PC-3 (cell line): ENCODE measurements at regions not wholly inside any gene's neighbourhood (a gene's known extent, or its start where the extent isn't known, plus 50 kb on each side); places are given as distances from the start of the nearest gene placed in this dataset.

ENCODE experiments used
- ATAC-seq: fragments of 200-7000 bp; cut with Tn5 transposase; 2 replicates; pipeline ENCODE4 v1.9.1; 2020; ENCODE audit warnings: mild to moderate bottlenecking, moderate library complexity
- BruUV-seq: library from RNA; stranded (reverse); fragments of 400-500 nt; replicated peaks from 2 replicates; lab custom pipeline; 2021; lab: Mats Ljungman, UMichigan
- CTCF ChIA-PET: fragments of 300-600 bp; sonication (Branson Sonifier 250); formaldehyde crosslinking; loops from one replicate; lab custom pipeline; 2022; ENCODE audit warnings: antibody characterized with exemption; lab: Charles Lee
- POLR2A ChIA-PET: fragments of 300-600 bp; sonication (Branson Sonifier 250); formaldehyde crosslinking; loops from one replicate; lab custom pipeline; 2022; ENCODE audit warnings: antibody characterized with exemption; ENCODE audit not compliant: unreplicated experiment; lab: Charles Lee
- DNase-seq: peaks from one replicate; pipeline ENCODE4 v3.0.0-alpha.2; 2015
- H2AFZ ChIP-seq: fragments of 300-600 bp; sonication (generic); 2 replicates; pipeline ENCODE4 v1.6.0; 2016; ENCODE audit warnings: antibody characterized with exemption, low read length
- H3F3A ChIP-seq: fragments of 300-600 bp; sonication (generic); one replicate; pipeline ENCODE4 v1.6.0; 2017; ENCODE audit warnings: antibody characterized with exemption, low read length, control low read depth, mild to moderate bottlenecking; ENCODE audit not compliant: unreplicated experiment
- H3K27ac ChIP-seq: fragments of 300-600 bp; sonication (generic); 2 replicates; pipeline ENCODE4 v1.5.1; 2016; ENCODE audit warnings: mild to moderate bottlenecking, low read length
- H3K27me3 ChIP-seq: fragments of 300-600 bp; sonication (generic); 2 replicates; pipeline ENCODE4 v1.6.1; 2016; ENCODE audit warnings: low read length, mixed read lengths
- H3K36me3 ChIP-seq: fragments of 300-600 bp; sonication (generic); 2 replicates; pipeline ENCODE4 v1.6.1; 2016; ENCODE audit warnings: low read depth, mixed run types, low read length, mixed read lengths
- H3K4me1 ChIP-seq: fragments of 300-600 bp; sonication (generic); 2 replicates; pipeline ENCODE4 v1.5.1; 2016; ENCODE audit warnings: low read length; ENCODE audit not compliant: insufficient read depth
- H3K4me2 ChIP-seq: fragments of 300-600 bp; sonication (generic); 2 replicates; pipeline ENCODE4 v1.6.0; 2016; ENCODE audit warnings: low read length
- H3K4me3 ChIP-seq: fragments of 300-600 bp; sonication (generic); 2 replicates; pipeline ENCODE4 v1.5.1; 2016; ENCODE audit warnings: mild to moderate bottlenecking, low read length, mixed read lengths
- H3K79me2 ChIP-seq: fragments of 300-600 bp; sonication (generic); 2 replicates; pipeline ENCODE4 v1.6.1; 2017; ENCODE audit warnings: low read length, mixed read lengths
- H3K9ac ChIP-seq: fragments of 300-600 bp; sonication (generic); 2 replicates; pipeline ENCODE4 v1.6.0; 2016; ENCODE audit warnings: mild to moderate bottlenecking, low read length
- H3K9me2 ChIP-seq: fragments of 300-600 bp; sonication (generic); replicated peaks from 2 replicates; pipeline ENCODE4 v1.6.1; 2016; ENCODE audit warnings: mixed run types, low read length, mixed read lengths
- H3K9me3 ChIP-seq: fragments of 300-600 bp; sonication (generic); 2 replicates; pipeline ENCODE4 v1.6.1; 2016; ENCODE audit warnings: low read length, mixed read lengths
- H4K20me1 ChIP-seq: fragments of 300-600 bp; sonication (generic); 2 replicates; pipeline ENCODE4 v1.6.1; 2016; ENCODE audit warnings: low read length, mixed read lengths
- EZH2 ChIP-seq: fragments of 300-600 bp; sonication (generic); IDR thresholded peaks from one replicate; pipeline ENCODE4 v1.6.1; 2017; ENCODE audit warnings: antibody characterized with exemption, mild to moderate bottlenecking, low read length; ENCODE audit not compliant: unreplicated experiment
- EZH2phosphoT487 ChIP-seq: fragments of 300-600 bp; sonication (generic); IDR thresholded peaks from 2 replicates; pipeline ENCODE4 v1.6.1; 2018; ENCODE audit warnings: mild to moderate bottlenecking, antibody characterized with exemption, low read length, borderline replicate concordance
- intact Hi-C: fragments of 100-400 bp; cut with micrococcal nuclease; formaldehyde crosslinking; loops from 2 replicates; pipeline ENCODE4 v1.9.0; 2023
- TF ChIP-seq, protein P1 (sequence below): fragments of 300-600 bp; sonication (generic); conservative IDR thresholded peaks from 2 replicates; pipeline ENCODE4 v1.5.1; 2017; ENCODE audit warnings: antibody characterized with exemption, low read depth, mild to moderate bottlenecking, low read length

DNA sequence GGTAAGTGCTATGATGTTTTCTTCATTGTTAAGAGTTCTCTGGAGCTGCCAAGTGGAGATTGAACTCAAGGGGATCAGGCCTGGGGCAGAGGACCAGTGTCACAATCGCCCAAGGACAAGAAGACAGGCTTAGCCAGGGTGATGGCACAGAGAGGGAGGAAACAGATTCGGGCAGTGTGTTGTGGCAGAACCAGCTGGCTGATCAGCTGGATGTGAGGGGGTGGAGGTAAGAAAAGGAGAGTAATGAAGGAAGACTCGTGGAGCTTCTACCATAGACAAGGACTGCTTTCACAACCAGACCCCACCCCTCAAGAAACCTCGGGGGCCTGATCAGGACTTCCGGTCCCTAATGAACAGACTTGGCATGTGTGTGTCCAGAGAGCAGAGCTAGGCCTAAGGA is 60.9 kb upstream of the LINGO1 start:
- no peaks in the 10 kb centered on the region for H3K9me3 ChIP-seq
- H3K4me1 ChIP-seq = no peaks in the 10 kb centered on the region
- CTCF ChIA-PET = no interaction called here
- DNase-seq (no peak), ATAC-seq (no peak)
- H4K20me1 ChIP-seq = no peaks in the 10 kb centered on the region
- no peaks in the 10 kb centered on the region for H3F3A ChIP-seq
- POLR2A ChIA-PET = no interaction called here
- peaks cover 74% of the 10 kb centered on the region for H3K27me3 ChIP-seq
- H3K9ac ChIP-seq = no peak overlapping the region
- intact Hi-C loops = no loop called here
- H3K27ac ChIP-seq = no peak overlapping the region
- no TSS peak for BruUV-seq
- no peak overlapping the region for H3K4me2 ChIP-seq
- H3K9me2 ChIP-seq = no peaks in the 10 kb centered on the region
- no peaks in the 10 kb centered on the region for H3K79me2 ChIP-seq
- TF ChIP-seq, protein P1, sequence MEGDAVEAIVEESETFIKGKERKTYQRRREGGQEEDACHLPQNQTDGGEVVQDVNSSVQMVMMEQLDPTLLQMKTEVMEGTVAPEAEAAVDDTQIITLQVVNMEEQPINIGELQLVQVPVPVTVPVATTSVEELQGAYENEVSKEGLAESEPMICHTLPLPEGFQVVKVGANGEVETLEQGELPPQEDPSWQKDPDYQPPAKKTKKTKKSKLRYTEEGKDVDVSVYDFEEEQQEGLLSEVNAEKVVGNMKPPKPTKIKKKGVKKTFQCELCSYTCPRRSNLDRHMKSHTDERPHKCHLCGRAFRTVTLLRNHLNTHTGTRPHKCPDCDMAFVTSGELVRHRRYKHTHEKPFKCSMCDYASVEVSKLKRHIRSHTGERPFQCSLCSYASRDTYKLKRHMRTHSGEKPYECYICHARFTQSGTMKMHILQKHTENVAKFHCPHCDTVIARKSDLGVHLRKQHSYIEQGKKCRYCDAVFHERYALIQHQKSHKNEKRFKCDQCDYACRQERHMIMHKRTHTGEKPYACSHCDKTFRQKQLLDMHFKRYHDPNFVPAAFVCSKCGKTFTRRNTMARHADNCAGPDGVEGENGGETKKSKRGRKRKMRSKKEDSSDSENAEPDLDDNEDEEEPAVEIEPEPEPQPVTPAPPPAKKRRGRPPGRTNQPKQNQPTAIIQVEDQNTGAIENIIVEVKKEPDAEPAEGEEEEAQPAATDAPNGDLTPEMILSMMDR = no peak
- no peak for TF ChIP-seq EZH2
- H3K36me3 ChIP-seq = no peaks in the 10 kb centered on the region
- H2AFZ ChIP-seq = no peak overlapping the region
- H3K4me3 ChIP-seq = no peak overlapping the region

DNA sequence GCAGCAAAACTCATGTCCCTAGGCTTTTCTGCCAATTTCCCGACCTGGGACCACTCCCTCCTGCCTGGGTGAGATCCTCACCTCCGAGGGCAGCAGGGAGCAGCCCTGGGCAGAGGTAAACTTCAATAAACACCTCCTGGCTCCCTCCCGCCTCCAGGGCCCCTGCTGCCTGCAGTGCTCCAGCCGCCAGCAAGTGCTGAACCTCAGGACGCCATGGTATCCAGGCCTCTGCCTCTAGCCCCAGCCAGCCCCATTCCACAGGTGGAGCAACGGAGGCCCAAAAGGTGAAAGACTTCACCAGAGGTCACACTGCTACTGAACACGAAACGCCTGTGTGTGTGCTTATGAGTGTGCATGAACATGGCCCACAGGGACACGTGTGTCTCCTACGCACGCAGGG is 59.9 kb upstream of the LINGO1 start:
- Histone ChIP-seq H3K4me3 (no peak overlapping the region), H3K4me1 (no peaks in the 10 kb centered on the region), H3F3A (no peaks in the 10 kb centered on the region), H3K27me3 (peaks cover 79% of the 10 kb centered on the region), H3K36me3 (no peaks in the 10 kb centered on the region), H2AFZ (no peak overlapping the region), H3K79me2 (no peaks in the 10 kb centered on the region), H3K9ac (no peak overlapping the region), H4K20me1 (no peaks in the 10 kb centered on the region), H3K27ac (no peak overlapping the region), H3K9me3 (no peaks in the 10 kb centered on the region), H3K9me2 (no peaks in the 10 kb centered on the region), H3K4me2 (no peak overlapping the region)
- DNase-seq (no peak), ATAC-seq (no peak)
- POLR2A ChIA-PET = no interaction called here
- intact Hi-C loops = no loop called here
- no TSS peak for BruUV-seq
- CTCF ChIA-PET = no interaction called here
- TF ChIP-seq EZH2 = no peak
- TF ChIP-seq EZH2phosphoT487 = no peak
- TF ChIP-seq, protein P1 = no peak

DNA sequence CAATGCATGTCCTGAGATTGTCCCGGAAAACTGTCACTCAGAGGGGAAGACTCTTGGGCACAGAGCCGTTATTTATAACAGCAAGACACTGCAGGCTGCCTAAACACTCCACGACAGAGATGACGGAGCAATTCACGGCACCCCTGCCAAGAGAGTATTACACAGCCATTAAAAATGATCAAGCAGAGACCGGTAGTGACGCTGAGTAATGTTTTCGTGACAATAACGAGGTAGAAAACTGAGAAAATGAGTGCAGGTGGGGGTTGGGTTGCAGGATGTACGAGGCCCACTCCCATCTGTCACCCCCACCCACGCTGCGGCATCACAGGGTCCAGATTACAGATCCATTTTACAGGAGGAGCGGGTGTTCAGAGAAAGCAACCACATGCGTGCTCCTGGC is 58.9 kb upstream of the LINGO1 start:
- Histone ChIP-seq H3K9me3 (no peaks in the 10 kb centered on the region), H3K79me2 (no peaks in the 10 kb centered on the region), H3K36me3 (no peaks in the 10 kb centered on the region), H3K4me1 (no peaks in the 10 kb centered on the region), H2AFZ (no peak overlapping the region), H4K20me1 (no peaks in the 10 kb centered on the region), H3K27ac (no peak overlapping the region), H3K9me2 (no peaks in the 10 kb centered on the region), H3K4me2 (no peak overlapping the region), H3K9ac (no peak overlapping the region), H3K4me3 (no peak overlapping the region), H3F3A (no peaks in the 10 kb centered on the region), H3K27me3 (peaks cover 79% of the 10 kb centered on the region)
- ATAC-seq (no peak), DNase-seq (no peak)
- intact Hi-C loops = no loop called here
- ChIA-PET POLR2A (no interaction called here), CTCF (no interaction called here)
- TF ChIP-seq EZH2phosphoT487 (no peak), EZH2 (no peak)
- TF ChIP-seq, protein P1 = no peak
- BruUV-seq = no TSS peak
